Upper lobe of right lung (tissue), 1 donor: ENCODE measurements at regions not wholly inside any gene's neighbourhood (a gene's known extent, or its start where the extent isn't known, plus 50 kb on each side); places are given as distances from the start of the nearest gene placed in this dataset.

Source experiments
- ATAC-seq: fragments of 200-7000 bp; cut with Tn5 transposase; one replicate; pipeline ENCODE4 v1.9.1; 2020; ENCODE audit warnings: mild to moderate bottlenecking, moderate library complexity
- DNase-seq: peaks from one replicate; pipeline ENCODE4 v3.0.0-alpha.2; 2020
- H3K27ac ChIP-seq: fragments of 200-600 bp; one replicate; pipeline ENCODE4 v1.8.0; 2022
- H3K27me3 ChIP-seq: fragments of 200-600 bp; one replicate; pipeline ENCODE4 v1.8.0; 2022; ENCODE audit warnings: mild to moderate bottlenecking
- H3K36me3 ChIP-seq: fragments of 200-600 bp; one replicate; pipeline ENCODE4 v1.8.0; 2022
- H3K4me1 ChIP-seq: fragments of 200-600 bp; one replicate; pipeline ENCODE4 v1.8.0; 2022
- H3K4me3 ChIP-seq: fragments of 200-600 bp; one replicate; pipeline ENCODE4 v1.8.0; 2022; ENCODE audit warnings: mild to moderate bottlenecking
- H3K9me3 ChIP-seq: fragments of 200-600 bp; one replicate; pipeline ENCODE4 v1.8.0; 2022
- CTCF ChIP-seq: fragments of 200-600 bp; IDR thresholded peaks from one replicate; pipeline ENCODE4 v1.8.0; 2022; ENCODE audit warnings: antibody characterized with exemption
- intact Hi-C: fragments of 100-400 bp; cut with DNase I; formaldehyde crosslinking; loops from one replicate; pipeline ENCODE4 v1.11.0; 2022
- donor health status: DM: no; HTN: yes; CAD: no; lungs with severe emphysema.

GRCh38 chrX:67480789-67481188 is 63.0 kb upstream of the AR start:
- H3K9me3 ChIP-seq, result no peaks in the 10 kb centered on the region
- ATAC-seq, result no peak
- no peak for DNase-seq
- no peaks in the 10 kb centered on the region for H3K4me1 ChIP-seq
- no peaks in the 10 kb centered on the region for H3K27me3 ChIP-seq
- no peak overlapping the region for H3K27ac ChIP-seq
- intact Hi-C loops, result no loop called here
- H3K36me3 ChIP-seq, result no peaks in the 10 kb centered on the region
- TF ChIP-seq CTCF, result no peak
- H3K4me3 ChIP-seq, result no peak overlapping the region
